Thyroid gland (tissue), 4 donors: ENCODE measurements at regions not wholly inside any gene's neighbourhood (a gene's known extent, or its start where the extent isn't known, plus 50 kb on each side); places are given as distances from the start of the nearest gene placed in this dataset.

ENCODE experiments used
- CTCF ChIP-seq, 6 experiments: fragments of 200-600 bp in 3 of 6; fragments of 450-650 bp in 3 of 6; sonication (generic) in 3 of 6; IDR thresholded peaks; one replicate each; pipeline ENCODE4 v1.5.1; 2016 to 2019; ENCODE audit warnings: antibody characterized with exemption in 6 of 6, mild to moderate bottlenecking in 2 of 6, inconsistent platforms in 1 of 6, moderate library complexity in 1 of 6
- POLR2A ChIP-seq, 2 donors: fragments of 450-650 bp; IDR thresholded peaks; one replicate each; pipeline ENCODE4 v1.6.1; 2017; ENCODE audit warnings: antibody characterized with exemption in 2 of 2, mild to moderate bottlenecking in 2 of 2, moderate library complexity in 1 of 2

GRCh38 chr12:67798768-67799167, 150.2 kb downstream of the DYRK2 start:
- TF ChIP-seq CTCF (IDR thresholded peaks at IDR 0.05) (no peak), POLR2A (IDR thresholded peaks at IDR 0.05) (no peak)
